Stimulated activated naive CD8-positive, alpha-beta T cell treated with anti-CD3 and anti-CD28 coated beads, Interleukin-15, Interleukin-2, amounts not matched to agents 100 ng/mL and 50 ng/mL, for 24 hours (primary cell): ENCODE measurements at regions not wholly inside any gene's neighbourhood (a gene's known extent, or its start where the extent isn't known, plus 50 kb on each side); places are given as distances from the start of the nearest gene placed in this dataset.

Experiments
- H3K27ac Mint-ChIP-seq: one replicate; pipeline ENCODE4 v1.8.0; 2021; ENCODE audit warnings: mild to moderate bottlenecking, mixed read lengths
- H3K27me3 Mint-ChIP-seq: one replicate; pipeline ENCODE4 v1.8.0; 2021; ENCODE audit warnings: mixed read lengths
- H3K36me3 Mint-ChIP-seq: one replicate; pipeline ENCODE4 v1.8.0; 2021; ENCODE audit warnings: low read depth, mixed read lengths
- H3K4me1 Mint-ChIP-seq: one replicate; pipeline ENCODE4 v1.8.0; 2021; ENCODE audit warnings: low read depth, mixed read lengths
- H3K4me3 Mint-ChIP-seq: one replicate; pipeline ENCODE4 v1.8.0; 2021; ENCODE audit warnings: mild to moderate bottlenecking, mixed read lengths
- H3K9me3 Mint-ChIP-seq: one replicate; pipeline ENCODE4 v1.8.0; 2021; ENCODE audit warnings: mixed read lengths

DNA sequence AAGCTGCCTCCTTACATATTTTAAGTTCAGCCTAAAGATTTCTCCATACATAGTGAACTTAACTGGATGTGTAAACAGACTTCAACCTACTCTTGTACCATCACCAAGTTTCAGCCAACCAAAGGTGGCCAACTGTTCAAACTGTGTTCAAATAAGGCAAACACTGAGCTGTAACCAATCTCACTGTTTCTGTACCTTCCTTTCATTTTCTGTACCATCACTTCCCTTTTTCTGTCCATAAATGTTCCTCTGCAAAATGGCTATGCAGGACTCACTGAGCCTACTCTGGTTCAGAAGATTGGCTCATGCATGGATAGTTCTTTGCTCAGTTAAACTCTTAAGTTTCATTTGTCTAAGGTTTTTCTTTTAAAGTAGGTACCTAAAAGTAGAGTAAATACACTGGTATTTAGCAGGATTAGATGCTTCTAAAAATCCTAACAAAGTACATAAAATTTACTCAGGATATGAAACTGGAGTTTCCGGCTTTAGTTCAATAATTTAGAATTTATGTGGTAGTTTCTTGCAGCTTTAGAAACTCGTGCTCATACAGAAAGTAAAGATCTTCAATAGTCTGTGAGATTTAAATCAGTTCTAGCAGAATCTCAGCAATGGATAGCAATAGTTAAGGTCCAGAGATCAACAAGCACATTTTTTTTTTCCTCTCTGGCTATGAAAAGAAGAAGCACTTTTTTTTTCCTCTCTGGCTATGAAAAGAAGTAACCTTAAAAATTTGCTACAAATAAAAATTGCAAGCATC, 282.0 kb upstream of the PPFIA2 start:
- H3K36me3 Mint-ChIP-seq: no peaks in the 10 kb centered on the region
- no peaks in the 10 kb centered on the region for H3K9me3 Mint-ChIP-seq
- H3K27ac Mint-ChIP-seq: no peak overlapping the region
- H3K4me1 Mint-ChIP-seq: no peaks in the 10 kb centered on the region
- H3K4me3 Mint-ChIP-seq: no peak overlapping the region
- peaks cover 2% of the 10 kb centered on the region for H3K27me3 Mint-ChIP-seq

DNA sequence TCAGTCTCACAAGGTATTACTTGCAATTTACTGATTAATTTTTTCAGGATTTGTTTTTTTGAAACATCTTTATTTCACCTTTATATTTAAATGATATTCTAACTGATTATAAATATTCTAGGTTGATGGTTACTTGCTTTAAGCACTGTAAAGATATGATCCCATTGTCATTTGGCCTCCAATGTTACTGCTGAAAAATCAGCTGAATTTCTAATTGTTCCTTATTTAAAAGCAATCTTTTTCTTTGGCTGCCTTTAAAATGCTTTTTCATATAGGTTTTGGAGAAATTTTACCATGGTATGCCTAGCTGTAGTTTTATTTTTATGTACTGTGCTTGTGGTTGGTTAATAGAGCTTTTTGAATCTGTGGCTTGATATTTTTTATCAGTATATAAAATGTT, 275.6 kb upstream of the PPFIA2 start:
- Mint-ChIP-seq H3K27ac (no peak overlapping the region), H3K4me3 (no peak overlapping the region), H3K4me1 (no peaks in the 10 kb centered on the region), H3K36me3 (no peaks in the 10 kb centered on the region), H3K9me3 (peaks cover 3% of the 10 kb centered on the region), H3K27me3 (no peaks in the 10 kb centered on the region)

DNA sequence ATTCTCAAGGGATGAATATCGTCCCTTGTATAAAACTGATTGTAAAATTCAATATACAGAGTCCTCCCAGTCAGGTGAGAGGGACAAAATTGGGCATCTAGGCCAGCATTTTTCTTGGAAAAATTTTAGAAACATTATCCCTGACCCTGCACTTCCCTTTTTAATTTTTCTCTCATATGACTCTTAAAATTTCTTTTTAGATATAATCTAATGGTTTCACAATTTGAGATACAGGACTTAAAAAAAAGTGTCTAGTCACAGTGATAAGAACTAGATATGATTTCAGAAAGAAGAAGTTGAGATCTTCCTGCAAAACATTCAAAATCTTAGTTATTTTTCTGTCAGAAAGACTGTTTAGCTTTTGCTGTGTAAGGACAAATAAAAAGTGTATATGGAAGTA, 270.8 kb upstream of the PPFIA2 start:
- Mint-ChIP-seq H3K27me3 (no peaks in the 10 kb centered on the region), H3K4me1 (no peaks in the 10 kb centered on the region), H3K4me3 (no peak overlapping the region), H3K36me3 (no peaks in the 10 kb centered on the region), H3K27ac (no peak overlapping the region), H3K9me3 (no peaks in the 10 kb centered on the region)

DNA sequence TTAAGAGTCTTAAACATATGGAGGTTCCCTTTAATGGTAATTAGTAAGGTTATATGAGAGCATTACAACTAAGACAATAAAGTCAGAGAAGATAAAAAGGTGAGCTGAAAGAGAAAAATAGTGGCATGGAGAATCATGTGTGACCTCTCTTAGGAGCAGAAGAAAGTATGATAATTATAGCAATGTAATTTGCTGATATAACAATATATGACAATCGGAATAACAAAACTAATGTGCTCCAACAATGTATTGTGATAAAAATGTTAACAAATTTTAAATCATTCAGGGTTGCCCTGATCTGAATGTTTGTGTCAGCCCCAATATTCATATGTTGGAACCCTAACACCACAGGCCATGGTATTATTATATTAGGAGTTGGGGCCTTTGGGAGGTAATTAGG, 269.6 kb upstream of the PPFIA2 start:
- H3K4me1 Mint-ChIP-seq: no peaks in the 10 kb centered on the region
- H3K27ac Mint-ChIP-seq: no peak overlapping the region
- no peaks in the 10 kb centered on the region for H3K9me3 Mint-ChIP-seq
- H3K36me3 Mint-ChIP-seq: no peaks in the 10 kb centered on the region
- peaks cover 1% of the 10 kb centered on the region for H3K27me3 Mint-ChIP-seq
- H3K4me3 Mint-ChIP-seq: no peak overlapping the region

DNA sequence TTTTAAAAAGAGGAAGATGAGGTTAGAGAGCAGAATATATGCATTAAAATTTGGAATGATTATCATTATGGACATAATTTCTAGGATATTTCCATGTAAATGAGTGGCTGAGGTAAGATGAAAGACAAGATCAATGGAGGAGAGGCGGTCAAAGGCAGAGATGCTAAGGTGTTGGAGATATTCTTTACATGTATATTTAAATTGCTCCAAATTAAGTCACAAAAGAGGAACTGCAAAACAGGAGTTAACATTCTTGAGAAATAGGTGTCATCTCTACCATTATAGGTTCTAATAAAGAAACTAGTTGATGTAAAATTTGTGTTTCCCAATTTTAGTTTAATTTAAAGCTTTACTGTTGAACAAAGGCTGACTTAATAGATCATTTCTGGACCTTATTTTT, 268.5 kb upstream of the PPFIA2 start:
- H3K36me3 Mint-ChIP-seq: no peaks in the 10 kb centered on the region
- H3K27ac Mint-ChIP-seq: no peak overlapping the region
- H3K27me3 Mint-ChIP-seq: peaks cover 4% of the 10 kb centered on the region
- H3K4me3 Mint-ChIP-seq: no peak overlapping the region
- H3K9me3 Mint-ChIP-seq: no peaks in the 10 kb centered on the region
- no peaks in the 10 kb centered on the region for H3K4me1 Mint-ChIP-seq

DNA sequence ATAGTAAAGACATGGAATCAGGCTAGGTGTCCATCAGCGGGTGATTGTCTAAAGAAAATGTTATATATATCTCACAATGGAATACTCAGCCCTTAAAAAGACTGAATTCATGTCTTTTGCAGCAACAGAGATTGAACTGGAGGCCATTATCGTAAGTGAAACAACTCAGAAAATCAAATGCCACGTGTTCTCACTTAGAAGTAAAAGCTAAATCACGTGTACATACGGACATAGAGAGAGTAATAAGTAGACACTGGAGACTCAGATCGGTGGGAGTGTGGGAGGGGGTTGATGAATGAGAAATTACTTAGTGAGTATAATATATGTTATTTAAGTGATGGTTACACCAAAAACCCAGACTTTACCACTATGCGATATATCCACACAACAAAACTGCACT, 266.3 kb upstream of the PPFIA2 start:
- Mint-ChIP-seq H3K27me3 (peaks cover 4% of the 10 kb centered on the region), H3K4me1 (no peaks in the 10 kb centered on the region), H3K9me3 (no peaks in the 10 kb centered on the region), H3K27ac (no peak overlapping the region), H3K4me3 (no peak overlapping the region), H3K36me3 (no peaks in the 10 kb centered on the region)

DNA sequence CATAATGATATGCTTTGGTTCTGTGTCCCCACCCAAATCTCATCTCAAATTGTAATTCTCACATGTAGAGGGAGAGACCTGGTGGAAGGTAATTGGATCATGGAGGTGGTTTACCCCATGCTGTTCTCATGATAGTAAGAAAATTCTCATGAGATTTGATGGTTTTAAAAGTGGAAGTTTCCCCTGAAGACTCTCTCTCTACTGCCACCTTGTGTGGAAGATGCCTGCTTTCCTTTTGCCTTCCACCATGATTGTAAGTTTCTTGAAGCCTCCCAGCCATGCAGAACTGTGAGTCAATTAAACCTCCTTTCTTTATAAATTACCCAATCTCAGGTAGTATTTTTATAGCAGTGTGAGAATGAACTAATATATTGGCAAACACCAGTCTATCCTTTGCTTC, 260.4 kb upstream of the PPFIA2 start:
- Mint-ChIP-seq H3K36me3 (no peaks in the 10 kb centered on the region), H3K27me3 (peaks cover 4% of the 10 kb centered on the region), H3K4me3 (no peak overlapping the region), H3K9me3 (peaks cover 4% of the 10 kb centered on the region), H3K4me1 (no peaks in the 10 kb centered on the region), H3K27ac (no peak overlapping the region)

DNA sequence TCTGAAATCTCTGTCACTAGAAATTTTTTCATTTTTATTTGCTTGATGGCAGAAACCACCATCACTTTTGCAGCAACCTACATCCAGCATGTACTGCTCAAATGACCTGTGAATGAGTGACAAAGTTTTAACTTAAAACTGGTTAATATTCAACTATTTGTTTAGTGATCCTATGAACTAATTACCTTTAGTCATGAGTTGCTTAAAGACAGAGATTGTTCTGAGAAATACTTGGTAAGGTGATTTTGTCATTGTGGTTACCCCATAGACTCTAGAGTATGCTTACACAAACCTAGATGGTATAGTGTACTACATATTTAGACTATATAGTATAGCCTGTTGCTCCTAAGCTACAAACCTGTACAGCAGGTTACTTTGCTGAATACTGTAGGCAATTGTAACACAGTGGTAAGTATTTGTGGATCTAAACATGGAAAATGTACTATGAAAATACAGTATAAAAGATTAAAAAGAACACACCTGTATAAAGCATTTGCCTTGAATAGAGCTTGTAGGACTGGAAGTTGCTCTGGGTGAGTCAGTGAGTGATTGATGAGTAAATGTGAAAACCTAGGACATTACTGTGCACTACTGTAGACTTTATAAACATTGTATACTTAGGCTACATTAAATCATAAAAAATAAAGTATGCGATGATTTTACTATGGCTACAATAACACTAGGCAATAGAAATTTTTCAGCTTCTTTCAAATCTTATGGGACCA, 256.6 kb upstream of the PPFIA2 start:
- no peaks in the 10 kb centered on the region for H3K4me1 Mint-ChIP-seq
- H3K27me3 Mint-ChIP-seq: no peaks in the 10 kb centered on the region
- no peaks in the 10 kb centered on the region for H3K36me3 Mint-ChIP-seq
- no peak overlapping the region for H3K27ac Mint-ChIP-seq
- no peak overlapping the region for H3K4me3 Mint-ChIP-seq
- peaks cover 4% of the 10 kb centered on the region for H3K9me3 Mint-ChIP-seq

DNA sequence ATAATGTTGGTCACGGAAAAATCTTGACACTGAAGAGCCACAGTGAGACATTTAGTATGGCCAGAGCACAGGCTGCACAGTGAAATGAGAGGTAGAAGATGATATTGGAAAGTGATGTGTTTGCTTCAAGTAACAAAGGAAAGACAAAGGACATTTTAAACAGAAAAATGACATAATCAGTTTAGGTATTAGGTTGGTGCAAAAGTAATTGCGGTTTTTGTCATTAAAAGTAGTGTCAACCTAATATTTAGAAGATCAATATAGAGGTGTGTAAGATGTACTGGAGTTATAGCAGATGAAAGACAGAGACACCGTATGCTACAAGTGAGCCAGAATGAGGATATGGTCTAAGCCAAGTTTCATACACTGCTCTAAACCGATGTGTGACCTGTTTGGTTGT, 253.0 kb upstream of the PPFIA2 start:
- peaks cover 4% of the 10 kb centered on the region for H3K9me3 Mint-ChIP-seq
- no peaks in the 10 kb centered on the region for H3K36me3 Mint-ChIP-seq
- no peaks in the 10 kb centered on the region for H3K27me3 Mint-ChIP-seq
- H3K4me3 Mint-ChIP-seq: no peak overlapping the region
- no peaks in the 10 kb centered on the region for H3K4me1 Mint-ChIP-seq
- H3K27ac Mint-ChIP-seq: no peak overlapping the region

DNA sequence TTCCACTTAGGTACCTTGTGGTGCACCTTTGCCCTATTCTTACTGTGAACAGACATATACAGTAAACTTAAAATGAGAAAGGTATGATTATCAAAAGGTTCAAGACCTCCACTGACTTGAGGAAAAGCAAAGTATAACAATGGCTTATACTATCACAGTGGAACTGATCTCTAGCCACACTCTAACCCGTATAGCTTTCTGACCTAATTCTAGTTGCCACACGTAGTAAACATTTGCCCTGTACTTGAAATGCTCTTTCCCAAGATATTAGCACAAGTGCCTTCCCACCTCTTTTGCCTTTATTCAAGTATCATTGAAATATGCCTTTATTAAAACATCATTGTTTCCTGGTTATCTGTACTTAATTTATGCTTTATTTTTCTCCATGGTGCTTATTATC, 250.4 kb upstream of the PPFIA2 start:
- Mint-ChIP-seq H3K9me3 (no peaks in the 10 kb centered on the region), H3K4me1 (no peaks in the 10 kb centered on the region), H3K27me3 (no peaks in the 10 kb centered on the region), H3K27ac (no peak overlapping the region), H3K36me3 (no peaks in the 10 kb centered on the region), H3K4me3 (no peak overlapping the region)

DNA sequence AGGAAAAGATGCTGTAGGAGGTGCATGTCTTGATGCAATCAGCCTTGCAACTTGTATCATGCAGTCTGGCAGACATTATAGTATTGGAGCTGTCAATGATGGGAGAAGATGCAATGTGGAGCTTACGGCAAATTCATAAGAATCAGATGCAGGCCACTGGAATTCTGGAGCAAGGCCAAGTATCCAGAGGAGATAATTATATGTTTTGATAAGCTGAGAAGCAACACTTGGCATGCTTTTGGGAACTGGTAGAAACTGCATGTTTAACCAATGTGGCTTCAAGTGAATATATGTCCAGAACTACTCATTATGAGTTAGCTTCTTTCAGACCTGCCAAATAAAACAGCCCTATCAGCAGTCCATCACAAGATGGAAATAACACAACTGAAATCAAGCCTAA, 249.1 kb upstream of the PPFIA2 start:
- Mint-ChIP-seq H3K9me3 (no peaks in the 10 kb centered on the region), H3K36me3 (no peaks in the 10 kb centered on the region), H3K4me3 (no peak overlapping the region), H3K27me3 (no peaks in the 10 kb centered on the region), H3K4me1 (no peaks in the 10 kb centered on the region), H3K27ac (no peak overlapping the region)

DNA sequence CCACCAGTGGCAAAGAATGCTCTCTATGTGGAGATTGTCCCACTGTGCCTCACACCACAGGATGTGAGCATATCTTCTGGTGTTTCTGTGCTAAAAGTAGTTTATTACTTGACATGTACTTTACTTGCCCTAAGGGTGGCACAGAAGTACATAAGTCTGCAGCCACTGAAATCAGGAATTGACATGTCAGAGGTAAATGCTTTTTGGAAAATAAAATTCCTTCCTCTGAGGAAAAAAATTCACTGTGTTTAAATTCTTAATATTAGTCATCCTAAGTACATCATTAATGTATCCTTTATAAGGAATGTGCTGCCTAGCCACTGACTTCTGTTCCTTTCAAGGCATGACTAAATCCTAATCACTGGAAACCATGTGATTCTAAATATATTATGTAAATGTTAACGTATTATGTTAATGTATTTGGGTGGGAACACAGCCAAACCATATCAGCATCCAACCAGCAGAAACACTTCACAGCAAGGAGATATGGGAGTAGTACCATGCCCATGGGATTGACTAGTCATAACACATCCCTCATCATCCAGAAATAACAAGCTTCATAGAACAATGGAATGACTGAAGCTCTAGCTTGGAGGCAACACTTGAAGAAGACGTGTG, 239.7 kb upstream of the PPFIA2 start:
- no peaks in the 10 kb centered on the region for H3K27me3 Mint-ChIP-seq
- no peak overlapping the region for H3K27ac Mint-ChIP-seq
- no peaks in the 10 kb centered on the region for H3K4me1 Mint-ChIP-seq
- H3K36me3 Mint-ChIP-seq: no peaks in the 10 kb centered on the region
- peaks cover 6% of the 10 kb centered on the region for H3K9me3 Mint-ChIP-seq
- no peak overlapping the region for H3K4me3 Mint-ChIP-seq

DNA sequence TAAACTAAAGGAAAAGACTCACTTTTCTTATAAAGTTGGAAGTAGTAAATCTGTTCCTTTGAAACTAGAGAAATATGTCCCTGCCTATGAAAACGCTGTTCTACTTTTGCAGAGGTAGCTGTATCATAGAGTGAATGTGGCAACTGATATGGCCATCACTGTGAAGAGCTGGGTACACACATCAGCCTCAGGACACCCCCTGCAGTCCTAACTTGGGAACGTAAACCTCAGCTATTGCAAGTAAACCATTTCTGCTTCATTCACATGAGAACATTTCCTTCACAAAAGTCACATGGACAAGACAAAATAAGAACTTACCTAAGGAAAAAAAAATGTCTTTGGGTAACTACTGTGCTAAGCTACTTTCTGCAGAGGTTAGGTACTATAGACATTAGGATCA, 233.3 kb upstream of the PPFIA2 start:
- Mint-ChIP-seq H3K4me3 (no peak overlapping the region), H3K27ac (no peak overlapping the region), H3K4me1 (no peaks in the 10 kb centered on the region), H3K9me3 (no peaks in the 10 kb centered on the region), H3K27me3 (no peaks in the 10 kb centered on the region), H3K36me3 (no peaks in the 10 kb centered on the region)

DNA sequence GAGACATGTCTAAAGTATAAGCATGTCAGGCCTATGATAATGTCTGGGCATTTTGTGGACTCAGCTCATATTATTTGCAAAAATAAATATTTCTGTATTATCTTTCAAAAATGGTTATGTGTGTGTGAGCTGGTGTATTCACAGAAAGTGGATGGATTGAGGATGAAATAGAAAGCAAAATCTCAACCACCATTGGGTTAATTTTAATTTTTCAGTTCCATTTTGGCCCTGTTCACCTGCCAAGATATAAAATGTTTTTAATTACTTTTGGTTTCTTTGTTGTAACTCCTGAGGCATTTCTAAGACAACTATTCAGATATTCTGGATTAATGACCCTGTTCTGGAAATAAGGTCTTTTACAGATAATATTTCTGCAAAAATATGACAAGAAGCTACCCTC, 232.7 kb upstream of the PPFIA2 start:
- Mint-ChIP-seq H3K27me3 (no peaks in the 10 kb centered on the region), H3K36me3 (no peaks in the 10 kb centered on the region), H3K27ac (no peak overlapping the region), H3K9me3 (no peaks in the 10 kb centered on the region), H3K4me1 (no peaks in the 10 kb centered on the region), H3K4me3 (no peak overlapping the region)

DNA sequence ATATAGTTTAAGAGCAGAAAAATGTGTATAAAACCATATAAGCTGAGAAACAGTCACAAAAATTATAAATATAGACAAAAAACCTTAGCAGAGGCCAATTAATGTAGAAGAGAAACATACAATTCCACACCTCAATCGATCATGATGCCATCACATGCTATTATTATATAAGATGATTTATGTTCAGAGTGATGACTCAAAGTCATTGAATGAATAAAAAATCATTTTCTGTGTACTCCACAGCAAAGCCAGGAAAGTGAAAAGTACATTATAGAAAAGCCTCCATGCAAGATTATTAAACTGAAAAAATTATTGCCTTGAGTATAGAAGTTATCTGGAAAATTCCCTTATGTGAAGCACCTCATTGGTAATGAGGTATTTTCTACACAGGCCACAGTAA, 229.2 kb upstream of the PPFIA2 start:
- H3K27me3 Mint-ChIP-seq: no peaks in the 10 kb centered on the region
- H3K4me1 Mint-ChIP-seq: no peaks in the 10 kb centered on the region
- no peak overlapping the region for H3K27ac Mint-ChIP-seq
- H3K4me3 Mint-ChIP-seq: no peak overlapping the region
- no peaks in the 10 kb centered on the region for H3K36me3 Mint-ChIP-seq
- H3K9me3 Mint-ChIP-seq: no peaks in the 10 kb centered on the region
